Bronchial epithelial cell (primary cell): ENCODE measurements at regions not wholly inside any gene's neighbourhood (a gene's known extent, or its start where the extent isn't known, plus 50 kb on each side); places are given as distances from the start of the nearest gene placed in this dataset.

Source experiments
- DNase-seq: peaks from one replicate; pipeline ENCODE4 v3.0.0-alpha.2; 2010; ENCODE audit warnings: low read depth
- FAIRE-seq: peaks from 2 replicates; lab custom pipeline; 2011; peaks lifted over from hg19 to GRCh38; lab: Jason Lieb, UNC
- H3K27me3 ChIP-seq: 2 replicates; pipeline ENCODE4 v1.5.1; 2011; ENCODE audit warnings: low read length; ENCODE audit not compliant: control insufficient read depth, insufficient read depth
- H3K36me3 ChIP-seq: 2 replicates; pipeline ENCODE4 v1.5.1; 2011; ENCODE audit warnings: low read length; ENCODE audit not compliant: control insufficient read depth, insufficient read depth
- H3K4me3 ChIP-seq: 2 replicates; pipeline ENCODE4 v1.5.1; 2011; ENCODE audit warnings: mild to moderate bottlenecking, low read depth, low read length, control low read depth
- CTCF ChIP-seq: IDR thresholded peaks from 2 replicates; pipeline ENCODE4 v1.5.1; 2011; ENCODE audit warnings: mild to moderate bottlenecking, moderate library complexity, low read length, control low read depth, inconsistent platforms; ENCODE audit not compliant: insufficient read depth, severe bottlenecking

- Histone ChIP-seq H3K36me3 (no peaks in the 10 kb centered on the region), H3K4me3 (no peak overlapping the region), H3K27me3 (no peaks in the 10 kb centered on the region)
- DNase-seq: peak; percentile 97
- no peak for FAIRE-seq
- no peak for TF ChIP-seq CTCF
These were observed 246.0 kb upstream of the HHIP start for GRCh38 chr4:144399927-144400326.

GRCh38 chr4:144402176-144402575 is 243.8 kb upstream of the HHIP start:
- DNase-seq (no peak), FAIRE-seq (no peak)
- Histone ChIP-seq H3K27me3 (no peaks in the 10 kb centered on the region), H3K36me3 (no peaks in the 10 kb centered on the region), H3K4me3 (no peak overlapping the region)
- TF ChIP-seq CTCF: no peak

GRCh38 chr4:144402999-144403398 is 243.0 kb upstream of the HHIP start:
- no peak for FAIRE-seq
- no peak for DNase-seq
- no peak for TF ChIP-seq CTCF
- Histone ChIP-seq H3K27me3 (no peaks in the 10 kb centered on the region), H3K4me3 (no peak overlapping the region), H3K36me3 (no peaks in the 10 kb centered on the region)

- H3K4me3 ChIP-seq: no peak overlapping the region
- FAIRE-seq (no peak), DNase-seq (no peak)
- H3K36me3 ChIP-seq: no peaks in the 10 kb centered on the region
- no peak for TF ChIP-seq CTCF
- H3K27me3 ChIP-seq: no peaks in the 10 kb centered on the region
These were observed 242.1 kb upstream of the HHIP start for GRCh38 chr4:144403893-144404292.

GRCh38 chr4:144409525-144409924 is 236.4 kb upstream of the HHIP start:
- FAIRE-seq (no peak), DNase-seq (no peak)
- Histone ChIP-seq H3K27me3 (no peaks in the 10 kb centered on the region), H3K36me3 (no peaks in the 10 kb centered on the region), H3K4me3 (no peak overlapping the region)
- TF ChIP-seq CTCF: no peak

GRCh38 chr4:144410230-144410783 is 235.6 kb upstream of the HHIP start:
- Histone ChIP-seq H3K27me3 (no peaks in the 10 kb centered on the region), H3K36me3 (no peaks in the 10 kb centered on the region), H3K4me3 (no peak overlapping the region)
- DNase-seq (peak; percentile 86), FAIRE-seq (no peak)
- no peak for TF ChIP-seq CTCF
